UCSD-AML1 (cell line): ENCODE measurements at regions not wholly inside any gene's neighbourhood (a gene's known extent, or its start where the extent isn't known, plus 50 kb on each side); places are given as distances from the start of the nearest gene placed in this dataset.

Source experiments
- DNase-seq: peaks from one replicate; lab custom pipeline; 2025; ENCODE audit not compliant: unreplicated experiment; lab: John Stamatoyannopoulos, UW

DNA sequence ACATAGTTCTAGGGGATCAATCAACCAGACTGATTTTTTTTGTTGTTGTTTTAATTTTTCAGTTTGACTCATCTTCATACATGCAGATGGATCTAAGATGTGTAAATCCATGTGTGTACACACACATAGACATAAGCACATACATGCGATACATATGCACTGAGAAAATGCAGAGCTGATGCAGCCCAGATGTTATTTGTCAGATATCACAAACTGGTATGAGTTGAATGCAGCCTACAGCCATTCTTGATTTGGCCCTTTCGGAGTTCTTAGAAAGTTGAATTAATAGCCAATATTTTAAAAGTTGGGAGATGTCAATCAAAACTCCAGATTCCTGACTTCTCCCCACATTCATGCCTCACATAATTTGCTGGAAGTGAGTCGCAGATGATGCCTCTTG is 180.4 kb downstream of the SPATA18 start:
- no peak for DNase-seq

GRCh38 chr4:52234561-52235440 is 183.7 kb downstream of the SPATA18 start:
- no peak for DNase-seq

DNA sequence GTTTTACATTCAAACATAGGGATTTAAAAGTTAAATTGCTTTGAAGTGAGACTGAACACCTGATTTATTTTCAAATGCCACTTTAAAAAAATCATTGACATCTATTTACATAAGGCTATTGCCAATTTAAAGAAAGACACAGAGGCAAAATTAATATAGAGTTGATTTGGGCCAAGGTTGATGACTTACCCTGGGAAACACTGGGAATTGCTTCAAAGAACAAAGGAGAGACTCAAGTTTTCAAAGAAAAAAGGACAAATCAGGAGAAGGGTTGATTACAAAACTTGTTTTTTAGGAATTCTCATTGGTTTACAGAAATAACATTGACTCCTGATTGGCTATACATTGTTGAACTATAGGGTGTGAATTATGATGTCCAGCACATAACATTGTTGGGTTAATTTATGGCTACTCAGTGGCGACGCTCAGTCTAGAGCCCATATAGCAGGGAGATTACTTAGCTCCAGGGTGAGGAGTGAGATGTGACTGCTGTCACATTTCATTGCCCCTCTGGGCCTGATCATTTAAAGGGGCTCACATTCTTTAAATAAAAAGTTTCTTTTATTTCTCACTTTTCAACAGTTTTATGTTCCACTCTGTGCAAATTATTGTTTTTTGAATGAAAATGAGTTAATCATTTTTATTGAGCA is 184.6 kb downstream of the SPATA18 start:
- no peak for DNase-seq

DNA sequence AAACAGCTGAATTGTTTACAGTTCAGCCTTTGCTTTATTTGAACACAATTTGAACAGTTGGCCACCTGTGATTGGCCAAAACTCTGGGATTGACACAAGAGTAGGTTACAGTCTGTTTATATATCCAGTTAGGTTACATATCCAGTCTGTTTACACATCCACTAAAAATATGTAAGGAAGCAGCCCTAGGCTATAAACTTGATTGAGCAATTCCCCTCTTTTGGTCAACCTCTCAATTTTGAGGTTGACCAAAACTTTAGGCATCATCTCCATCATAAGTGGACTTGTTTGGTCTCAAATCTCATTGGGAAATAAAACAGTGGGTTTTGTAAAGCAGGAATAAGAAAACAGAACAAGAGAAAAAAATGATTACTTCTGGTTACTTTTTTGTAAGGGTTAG is 190.8 kb downstream of the SPATA18 start:
- no peak for DNase-seq

- no peak for DNase-seq
Observed at GRCh38 chr4:52243367-52243766, 192.3 kb downstream of the SPATA18 start.

- DNase-seq: no peak
Observed at GRCh38 chr4:52244103-52244775, 193.1 kb downstream of the SPATA18 start.

- DNase-seq: no peak
Observed at GRCh38 chr4:52244848-52245247, 193.7 kb downstream of the SPATA18 start.

- DNase-seq: no peak
Observed at GRCh38 chr4:52246827-52247226, 195.7 kb downstream of the SPATA18 start.

DNA sequence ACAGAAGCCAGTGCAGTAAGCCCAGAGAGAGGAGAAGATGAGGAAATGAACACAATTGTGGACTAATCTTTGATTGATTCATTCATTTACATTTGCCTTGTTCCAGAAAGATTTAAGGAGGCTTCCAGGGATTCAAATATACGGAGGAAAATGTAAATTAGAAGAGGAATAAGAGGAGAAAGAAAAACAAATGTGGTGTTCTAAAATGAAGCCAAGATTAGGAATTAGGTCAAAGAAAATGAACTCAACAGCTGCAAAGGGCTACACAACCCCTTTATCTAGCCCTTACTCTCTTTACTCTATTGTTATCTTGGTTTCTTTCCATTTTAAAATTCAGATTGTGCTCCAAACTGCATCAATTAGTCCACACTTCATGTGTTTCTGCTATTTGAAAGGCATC is 196.8 kb downstream of the SPATA18 start:
- DNase-seq: no peak

GRCh38 chr4:52248820-52249219 is 197.7 kb downstream of the SPATA18 start:
- no peak for DNase-seq

- DNase-seq: no peak
Observed at GRCh38 chr4:52249581-52249980, 198.5 kb downstream of the SPATA18 start.

DNA sequence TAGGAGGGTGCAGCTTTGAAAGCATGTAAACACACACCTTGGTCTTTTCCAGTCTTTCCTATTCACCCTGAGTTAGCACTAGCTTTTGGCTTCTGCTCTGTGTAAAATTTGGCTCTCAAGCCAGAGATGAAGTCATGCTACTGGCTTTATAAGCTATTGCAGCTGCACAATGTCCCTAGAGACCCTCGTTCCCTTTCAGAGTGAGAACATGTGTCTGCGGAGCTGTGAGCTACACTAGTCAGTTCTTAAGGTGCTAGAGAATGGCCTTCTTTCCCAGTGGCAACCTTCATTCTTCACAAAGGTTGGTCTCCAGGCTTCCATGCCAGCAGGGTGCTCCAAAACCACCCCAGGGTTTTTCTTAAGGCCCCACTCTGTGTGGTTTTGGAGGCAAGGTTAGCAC is 199.1 kb downstream of the SPATA18 start:
- DNase-seq: no peak

GRCh38 chr4:52251864-52252263 is 200.8 kb downstream of the SPATA18 start:
- DNase-seq: no peak

DNA sequence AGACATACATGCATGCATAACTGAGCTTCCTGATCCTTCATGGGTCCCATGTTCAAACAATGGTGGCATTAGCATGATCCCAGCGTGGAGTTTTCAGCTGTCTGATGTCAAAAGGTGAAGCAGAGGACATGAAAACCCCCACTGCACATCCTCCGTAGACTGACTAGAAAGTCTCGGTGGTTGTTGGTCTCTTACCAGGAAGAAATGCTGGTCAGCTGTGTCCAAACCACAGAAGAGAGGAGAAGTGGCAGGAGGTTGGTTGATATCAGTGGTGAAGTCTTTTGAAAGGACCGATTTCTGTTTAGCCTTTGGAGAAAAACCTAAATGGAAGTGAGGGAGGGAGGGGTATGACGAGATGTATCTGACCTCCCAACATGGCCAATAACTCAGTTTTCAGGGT is 201.9 kb downstream of the SPATA18 start:
- DNase-seq: no peak

GRCh38 chr4:52256522-52256921 is 205.4 kb downstream of the SPATA18 start:
- no peak for DNase-seq

DNA sequence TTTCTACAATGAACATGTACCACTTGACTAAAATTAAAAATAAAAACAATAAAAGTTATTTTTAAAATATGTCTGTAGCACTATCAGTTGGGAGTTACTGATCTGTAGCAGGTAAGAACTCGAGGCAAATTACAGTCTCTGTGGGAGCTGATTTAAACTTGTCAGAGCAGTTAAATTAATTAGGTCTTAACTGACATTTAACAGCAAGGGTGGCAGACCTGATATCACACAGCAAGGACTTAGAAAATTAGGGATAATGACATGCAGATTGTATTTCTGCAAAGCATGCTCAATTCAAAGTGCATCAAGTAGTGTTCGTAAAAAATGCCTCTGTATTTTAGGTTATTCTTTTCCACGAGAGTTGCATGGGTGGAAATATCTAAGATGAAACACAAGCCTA is 208.9 kb downstream of the SPATA18 start:
- no peak for DNase-seq

DNA sequence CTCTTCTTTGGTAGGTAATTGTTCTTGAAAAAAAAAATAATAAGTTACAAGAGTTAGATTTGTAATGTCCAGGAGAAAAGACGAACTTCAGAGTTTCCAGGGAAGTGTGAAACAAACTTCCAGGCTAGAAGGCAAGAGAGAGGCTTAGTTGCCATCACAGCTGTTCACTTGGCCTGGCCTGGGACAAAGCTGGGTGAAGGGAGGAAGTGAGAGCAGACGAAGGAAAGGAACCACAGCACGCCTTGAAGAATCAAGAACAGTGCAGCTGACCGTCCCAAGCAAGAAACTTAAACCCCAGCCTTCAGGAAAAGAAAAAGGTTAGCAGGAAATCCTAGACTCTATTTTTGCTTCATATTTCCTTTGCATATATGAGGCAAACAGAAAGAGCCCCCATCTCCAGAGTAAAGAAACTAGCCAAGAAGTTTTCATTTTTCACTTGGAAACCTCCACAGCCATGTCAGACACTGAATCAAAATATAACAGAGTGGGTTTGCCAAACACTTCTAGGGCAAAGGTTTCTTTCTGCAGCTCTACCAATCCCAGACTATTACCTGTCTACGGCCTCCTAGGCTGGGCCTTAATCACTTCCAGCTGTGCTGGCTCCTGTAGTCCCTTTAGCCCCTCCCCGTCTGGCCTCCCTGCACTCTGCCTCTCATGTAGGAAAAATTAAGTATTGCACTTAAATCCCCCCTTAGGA is 209.6 kb downstream of the SPATA18 start:
- no peak for DNase-seq

DNA sequence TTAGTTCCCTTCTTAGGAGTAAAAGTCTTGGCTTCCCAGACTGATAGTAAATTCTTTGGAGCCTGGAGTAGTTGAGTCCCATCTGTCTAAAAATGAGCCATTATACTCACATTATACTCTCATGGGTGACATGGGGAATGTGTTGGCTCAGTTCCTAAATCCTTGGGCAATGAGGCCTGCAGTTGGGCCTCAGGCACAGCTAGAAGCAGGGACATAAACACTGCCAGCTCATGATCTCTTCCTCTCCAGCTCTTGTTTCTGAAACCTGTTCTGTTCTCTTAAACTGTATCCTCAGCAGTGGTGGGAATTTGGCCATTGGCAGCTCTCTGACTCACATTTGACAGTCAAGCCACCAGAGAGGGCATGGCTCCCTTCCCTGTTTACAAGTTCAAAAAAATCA is 212.5 kb downstream of the SPATA18 start:
- DNase-seq: no peak

DNA sequence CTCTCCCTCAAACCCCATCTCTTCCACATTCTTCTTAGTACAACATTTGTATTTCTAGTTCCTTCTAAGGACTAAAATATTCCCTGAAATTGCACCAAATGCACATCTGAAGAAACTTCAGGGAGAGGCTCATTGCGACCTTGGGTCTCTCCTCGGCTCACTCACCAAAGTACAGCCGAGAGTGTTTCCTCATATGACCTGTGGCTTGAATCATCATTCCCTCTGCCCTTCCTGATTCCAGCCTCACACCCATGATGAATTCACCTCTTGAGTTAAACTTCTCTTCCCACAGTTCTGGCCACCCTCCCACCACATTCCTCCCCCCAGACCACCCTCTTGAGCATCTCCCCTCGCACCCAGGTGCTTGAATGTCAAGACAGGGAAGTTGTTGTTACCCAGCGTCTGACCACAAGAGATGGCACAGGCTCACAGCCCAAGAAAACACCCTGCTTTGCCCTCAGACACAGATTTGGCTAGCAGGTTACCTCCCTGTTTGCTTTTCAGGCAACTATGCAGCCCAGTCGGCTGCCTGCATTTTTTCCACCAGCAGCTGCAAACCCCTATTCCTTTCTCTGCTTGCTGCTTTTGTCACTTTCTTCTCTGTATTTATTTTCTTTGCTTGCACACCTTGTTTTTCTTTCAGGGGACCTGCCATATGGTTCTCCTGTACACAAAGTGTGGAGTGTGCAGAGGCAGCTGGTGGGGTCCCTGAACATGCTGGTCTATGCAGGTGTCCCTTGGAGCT is 214.8 kb downstream of the SPATA18 start:
- no peak for DNase-seq

DNA sequence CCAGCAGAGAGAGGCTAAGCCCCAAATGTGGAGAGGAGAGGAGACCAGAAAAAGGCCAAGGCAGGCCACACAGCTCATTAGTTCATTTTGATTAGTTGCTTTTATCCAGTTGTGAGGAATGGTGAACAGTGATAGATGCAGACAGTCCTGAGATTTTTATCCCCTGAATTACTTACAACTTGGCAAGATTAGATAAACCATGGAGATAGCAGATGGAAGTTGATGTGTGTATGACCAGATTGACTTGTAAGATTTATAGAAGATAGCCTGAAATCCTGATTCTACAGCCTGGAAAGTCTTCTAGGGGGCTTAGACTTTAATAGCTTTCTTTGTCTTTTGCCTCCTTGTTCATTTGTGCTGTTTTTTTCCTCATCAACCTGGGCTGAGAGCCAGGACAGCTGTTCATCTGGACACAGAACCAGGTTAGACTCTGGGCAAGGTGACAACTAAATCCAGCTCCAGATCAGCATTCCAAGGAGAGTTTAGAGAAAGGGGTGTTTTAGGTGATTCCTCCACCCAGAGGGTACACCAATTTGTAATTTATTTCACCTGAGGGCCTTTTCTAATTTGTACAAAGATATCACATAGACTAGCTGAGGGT is 215.5 kb downstream of the SPATA18 start:
- DNase-seq: no peak
